ENCODE measurements at regions not wholly inside any gene's neighbourhood (a gene's known extent, or its start where the extent isn't known, plus 50 kb on each side); places are given as distances from the start of the nearest gene placed in this dataset.

- 78 to 89% (median 87%) methylated on average over 7 of the region's 7 CpGs for WGBS, 5 donors
- no peak overlapping the region for H3K27ac ChIP-seq
- TF ChIP-seq POLR2AphosphoS5 (IDR thresholded peaks at IDR 0.05) (no peak), EP300 (IDR thresholded peaks at IDR 0.05) (no peak), POLR2A (IDR thresholded peaks at IDR 0.05) (no peak)
- TF ChIP-seq, protein P1, sequence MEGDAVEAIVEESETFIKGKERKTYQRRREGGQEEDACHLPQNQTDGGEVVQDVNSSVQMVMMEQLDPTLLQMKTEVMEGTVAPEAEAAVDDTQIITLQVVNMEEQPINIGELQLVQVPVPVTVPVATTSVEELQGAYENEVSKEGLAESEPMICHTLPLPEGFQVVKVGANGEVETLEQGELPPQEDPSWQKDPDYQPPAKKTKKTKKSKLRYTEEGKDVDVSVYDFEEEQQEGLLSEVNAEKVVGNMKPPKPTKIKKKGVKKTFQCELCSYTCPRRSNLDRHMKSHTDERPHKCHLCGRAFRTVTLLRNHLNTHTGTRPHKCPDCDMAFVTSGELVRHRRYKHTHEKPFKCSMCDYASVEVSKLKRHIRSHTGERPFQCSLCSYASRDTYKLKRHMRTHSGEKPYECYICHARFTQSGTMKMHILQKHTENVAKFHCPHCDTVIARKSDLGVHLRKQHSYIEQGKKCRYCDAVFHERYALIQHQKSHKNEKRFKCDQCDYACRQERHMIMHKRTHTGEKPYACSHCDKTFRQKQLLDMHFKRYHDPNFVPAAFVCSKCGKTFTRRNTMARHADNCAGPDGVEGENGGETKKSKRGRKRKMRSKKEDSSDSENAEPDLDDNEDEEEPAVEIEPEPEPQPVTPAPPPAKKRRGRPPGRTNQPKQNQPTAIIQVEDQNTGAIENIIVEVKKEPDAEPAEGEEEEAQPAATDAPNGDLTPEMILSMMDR (IDR thresholded peaks at IDR 0.05): no peak
- intact Hi-C loops (cut with DNase I; ENCODE audit: low total_unique reads): no loop called here
- H3K36me3 ChIP-seq: no peaks in the 10 kb centered on the region
- no peak overlapping the region for H3K4me3 ChIP-seq
- no peak for DNase-seq
- no peaks in the 10 kb centered on the region for H3K4me1 ChIP-seq
- H3K9me3 ChIP-seq: peaks cover 0 to 15% (median 14%) of the 10 kb centered on the region in 4 donors
- H3K27me3 ChIP-seq: peaks cover 0 to 14% (median 0%) of the 10 kb centered on the region in 3 donors
Measured at GRCh38 chr20:60782959-60783625, 469.0 kb upstream of the CDH4 start.

DNA sequence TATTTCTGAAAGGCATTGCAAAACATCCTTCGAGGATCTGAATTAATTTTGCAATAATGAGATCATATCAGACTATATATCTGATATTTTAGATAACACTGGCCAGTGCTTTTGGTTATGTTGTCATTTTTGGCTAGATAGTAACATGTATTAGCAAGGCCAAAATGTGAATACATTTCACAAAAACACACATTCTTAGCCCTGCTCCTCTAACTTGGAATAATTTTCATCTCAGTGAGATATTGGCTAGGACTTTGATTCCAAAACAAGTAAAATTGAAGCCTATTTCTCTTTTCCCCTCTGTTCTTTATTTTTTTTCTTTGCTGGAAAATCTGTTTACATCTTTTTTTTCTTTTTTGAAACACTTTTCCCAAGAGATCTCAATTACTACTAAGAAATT, 466.8 kb upstream of the CDH4 start:
- no peaks in the 10 kb centered on the region for H3K4me1 ChIP-seq
- no peak overlapping the region for H3K4me3 ChIP-seq
- peaks cover 0 to 3% (median 1%) of the 10 kb centered on the region in 4 donors for H3K9me3 ChIP-seq
- DNase-seq: no peak
- no peak for TF ChIP-seq POLR2AphosphoS5 (IDR thresholded peaks at IDR 0.05)
- TF ChIP-seq, protein P1 (IDR thresholded peaks at IDR 0.05): no peak
- TF ChIP-seq POLR2A (IDR thresholded peaks at IDR 0.05): no peak
- TF ChIP-seq EP300 (IDR thresholded peaks at IDR 0.05): no peak
- intact Hi-C loops (cut with DNase I; ENCODE audit: low total_unique reads): no loop called here
- WGBS, 5 donors: 56 to 73% (median 59%) methylated on average over 1 of the region's 1 CpG
- H3K36me3 ChIP-seq: no peaks in the 10 kb centered on the region
- H3K27me3 ChIP-seq: peaks cover 0 to 14% (median 0%) of the 10 kb centered on the region in 3 donors
- H3K27ac ChIP-seq: no peak overlapping the region

DNA sequence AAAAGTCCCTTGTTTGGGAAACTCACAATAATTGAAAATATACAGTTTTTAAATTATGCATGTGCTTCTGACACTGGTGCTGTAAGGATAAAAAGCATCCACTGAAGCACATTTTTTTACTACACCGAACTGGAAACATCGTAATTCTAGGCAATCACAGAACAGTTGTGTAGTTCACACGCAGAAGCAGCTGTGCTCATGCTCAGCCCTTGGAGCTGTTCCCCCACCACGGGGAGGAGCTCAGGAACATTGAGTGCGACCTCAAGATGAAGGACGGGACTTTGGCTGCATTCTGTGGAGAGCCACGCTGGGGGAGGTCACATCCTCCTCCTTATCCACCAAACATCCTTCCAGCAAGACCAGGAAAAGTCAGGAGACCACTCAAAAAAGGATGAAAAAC, 466.3 kb upstream of the CDH4 start:
- Histone ChIP-seq H3K36me3 (no peaks in the 10 kb centered on the region), H3K27me3 (peaks cover 0 to 14% (median 0%) of the 10 kb centered on the region in 3 donors), H3K9me3 (no peaks in the 10 kb centered on the region), H3K4me3 (no peak overlapping the region), H3K27ac (no peak overlapping the region), H3K4me1 (no peaks in the 10 kb centered on the region)
- TF ChIP-seq EP300 (IDR thresholded peaks at IDR 0.05) (no peak), POLR2AphosphoS5 (IDR thresholded peaks at IDR 0.05) (no peak), POLR2A (IDR thresholded peaks at IDR 0.05) (no peak)
- TF ChIP-seq, protein P1 (IDR thresholded peaks at IDR 0.05): no peak
- no peak for DNase-seq
- intact Hi-C loops (cut with DNase I; ENCODE audit: low total_unique reads): no loop called here
- 40 to 58% (median 56%) methylated on average over 7 of the region's 7 CpGs for WGBS, 5 donors

GRCh38 chr20:60786686-60787217, 465.3 kb upstream of the CDH4 start:
- H3K4me3 ChIP-seq: no peak overlapping the region

More at GRCh38 chr20:60786686-60787217, 465.3 kb upstream of the CDH4 start:
- no peaks in the 10 kb centered on the region for H3K4me1 ChIP-seq
- no peak overlapping the region for H3K27ac ChIP-seq
- intact Hi-C loops (cut with DNase I; ENCODE audit: low total_unique reads): no loop called here
- no peaks in the 10 kb centered on the region for H3K9me3 ChIP-seq
- H3K36me3 ChIP-seq: no peaks in the 10 kb centered on the region
- peaks cover 0 to 14% (median 0%) of the 10 kb centered on the region in 3 donors for H3K27me3 ChIP-seq
- 63 to 69% (median 67%) methylated on average over 4 of the region's 4 CpGs for WGBS, 5 donors
- no peak for DNase-seq
- TF ChIP-seq, protein P1 (IDR thresholded peaks at IDR 0.05): no peak
- TF ChIP-seq EP300 (IDR thresholded peaks at IDR 0.05) (no peak), POLR2AphosphoS5 (IDR thresholded peaks at IDR 0.05) (no peak), POLR2A (IDR thresholded peaks at IDR 0.05) (no peak)

Measured in stomach (tissue), 8 donors.